ENCODE measurements at regions not wholly inside any gene's neighbourhood (a gene's known extent, or its start where the extent isn't known, plus 50 kb on each side); places are given as distances from the start of the nearest gene placed in this dataset.
A peak's percentile ranks its signal among the peaks of the same experiment; 100 is the strongest.

DNA sequence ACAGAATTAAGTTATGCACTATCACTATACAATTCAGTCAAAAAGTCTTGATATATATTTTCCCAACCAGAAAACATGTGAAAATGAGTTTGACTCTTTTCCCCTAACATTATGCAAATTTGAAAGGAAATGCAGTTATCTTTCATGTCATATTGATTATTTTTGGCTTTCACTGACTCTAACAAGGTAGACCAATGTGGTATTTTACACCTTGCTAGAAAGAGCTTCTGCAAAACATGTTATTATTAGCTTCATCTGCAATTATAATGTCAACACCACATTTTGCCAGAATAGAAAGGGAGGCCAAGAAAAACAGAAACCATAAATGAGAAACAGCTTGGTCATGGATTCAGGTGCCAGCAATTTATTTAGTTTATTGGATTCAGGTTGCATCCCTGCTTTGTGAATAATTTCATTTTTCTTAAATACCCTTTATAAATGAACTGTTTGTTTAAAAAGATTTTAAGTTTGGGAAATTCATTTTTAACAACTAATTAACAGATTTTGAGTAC is 226.1 kb upstream of the GJE1 start:
- ChIA-PET CTCF (no interaction called here), POLR2A (ENCODE audit: unreplicated experiment) (no interaction called here)
- no peak for DNase-seq
- no peak overlapping the region for H3K27ac ChIP-seq
- no peaks in the 10 kb centered on the region for H3K27me3 ChIP-seq (ENCODE audit: insufficient read depth, low read depth)
- H3K4me3 ChIP-seq: no peak overlapping the region
- intact Hi-C loops (cut with micrococcal nuclease; ENCODE audit: unreplicated experiment): no loop called here
- no peaks in the 10 kb centered on the region for H3K79me2 ChIP-seq (ENCODE audit: low read depth)
- no peaks in the 10 kb centered on the region for H3K36me3 ChIP-seq (ENCODE audit: low read depth)
- H4K20me1 ChIP-seq (ENCODE audit: insufficient read depth): no peaks in the 10 kb centered on the region
- H3K4me1 ChIP-seq (replicated peaks; ENCODE audit: insufficient read depth): 0 out of 2 replicates have a peak, but pooled peaks cover 8% of the 10 kb centered on the region
- no peak for TF ChIP-seq EZH2 (IDR thresholded peaks at IDR 0.05; ENCODE audit: low read depth)
- TF ChIP-seq, protein P1, sequence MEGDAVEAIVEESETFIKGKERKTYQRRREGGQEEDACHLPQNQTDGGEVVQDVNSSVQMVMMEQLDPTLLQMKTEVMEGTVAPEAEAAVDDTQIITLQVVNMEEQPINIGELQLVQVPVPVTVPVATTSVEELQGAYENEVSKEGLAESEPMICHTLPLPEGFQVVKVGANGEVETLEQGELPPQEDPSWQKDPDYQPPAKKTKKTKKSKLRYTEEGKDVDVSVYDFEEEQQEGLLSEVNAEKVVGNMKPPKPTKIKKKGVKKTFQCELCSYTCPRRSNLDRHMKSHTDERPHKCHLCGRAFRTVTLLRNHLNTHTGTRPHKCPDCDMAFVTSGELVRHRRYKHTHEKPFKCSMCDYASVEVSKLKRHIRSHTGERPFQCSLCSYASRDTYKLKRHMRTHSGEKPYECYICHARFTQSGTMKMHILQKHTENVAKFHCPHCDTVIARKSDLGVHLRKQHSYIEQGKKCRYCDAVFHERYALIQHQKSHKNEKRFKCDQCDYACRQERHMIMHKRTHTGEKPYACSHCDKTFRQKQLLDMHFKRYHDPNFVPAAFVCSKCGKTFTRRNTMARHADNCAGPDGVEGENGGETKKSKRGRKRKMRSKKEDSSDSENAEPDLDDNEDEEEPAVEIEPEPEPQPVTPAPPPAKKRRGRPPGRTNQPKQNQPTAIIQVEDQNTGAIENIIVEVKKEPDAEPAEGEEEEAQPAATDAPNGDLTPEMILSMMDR (conservative IDR thresholded peaks at IDR 0.05): no peak
- no peaks in the 10 kb centered on the region; the same call in 1 of the 2 replicates for H3K9me3 ChIP-seq (ENCODE audit: insufficient read depth, low read depth)
- BruUV-seq (replicated peaks): no TSS peak
- H3F3A ChIP-seq (ENCODE audit: insufficient read depth, low read depth): no peaks in the 10 kb centered on the region
- no peak overlapping the region for H3K4me2 ChIP-seq
- no peak overlapping the region for H2AFZ ChIP-seq
- no peaks in the 10 kb centered on the region for H3K9me2 ChIP-seq (ENCODE audit: insufficient read depth)

DNA sequence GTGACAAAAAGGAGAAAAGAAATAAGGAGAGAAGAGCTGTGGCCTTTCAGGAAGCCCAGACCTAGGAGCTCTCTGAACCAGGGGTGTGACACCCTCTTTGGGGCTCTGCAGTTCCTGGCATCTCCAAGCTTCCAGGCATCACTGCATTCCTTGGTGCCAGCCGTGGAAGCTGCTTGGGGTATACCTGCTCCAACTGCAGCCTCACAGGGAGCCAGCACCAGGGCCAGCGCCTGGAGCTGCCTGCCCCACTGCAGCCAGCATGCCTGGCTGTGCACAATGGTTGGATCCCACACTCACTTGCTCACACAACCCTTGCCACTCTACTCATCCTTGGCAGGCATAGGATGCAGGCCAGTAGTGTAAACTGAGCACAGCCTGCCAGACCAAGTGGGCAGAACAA is 242.1 kb upstream of the GJE1 start:
- TF ChIP-seq, protein P1 (conservative IDR thresholded peaks at IDR 0.05): no peak
- no peak for TF ChIP-seq EZH2 (IDR thresholded peaks at IDR 0.05; ENCODE audit: low read depth)
- intact Hi-C loops (cut with micrococcal nuclease; ENCODE audit: unreplicated experiment): no loop called here
- H3K4me1 ChIP-seq (replicated peaks; ENCODE audit: insufficient read depth): no peaks in the 10 kb centered on the region
- CTCF ChIA-PET: no interaction called here
- H3K9me3 ChIP-seq (ENCODE audit: insufficient read depth, low read depth): peaks cover 3% of the 10 kb centered on the region; the same call in 1 of the 2 replicates
- H3F3A ChIP-seq (ENCODE audit: insufficient read depth, low read depth): no peaks in the 10 kb centered on the region
- BruUV-seq (replicated peaks): no TSS peak
- H4K20me1 ChIP-seq (ENCODE audit: insufficient read depth): no peaks in the 10 kb centered on the region
- H2AFZ ChIP-seq: 0 out of 2 replicates have a peak overlapping the region, but pooled peaks have one; percentile 22
- H3K79me2 ChIP-seq (ENCODE audit: low read depth): no peaks in the 10 kb centered on the region
- H3K36me3 ChIP-seq (ENCODE audit: low read depth): no peaks in the 10 kb centered on the region
- H3K9me2 ChIP-seq (ENCODE audit: insufficient read depth): no peaks in the 10 kb centered on the region
- H3K27me3 ChIP-seq (ENCODE audit: insufficient read depth, low read depth): no peaks in the 10 kb centered on the region
- no peak overlapping the region for H3K4me2 ChIP-seq
- no peak overlapping the region for H3K27ac ChIP-seq
- POLR2A ChIA-PET (ENCODE audit: unreplicated experiment): no interaction called here
- no peak overlapping the region for H3K4me3 ChIP-seq
- DNase-seq: no peak

DNA sequence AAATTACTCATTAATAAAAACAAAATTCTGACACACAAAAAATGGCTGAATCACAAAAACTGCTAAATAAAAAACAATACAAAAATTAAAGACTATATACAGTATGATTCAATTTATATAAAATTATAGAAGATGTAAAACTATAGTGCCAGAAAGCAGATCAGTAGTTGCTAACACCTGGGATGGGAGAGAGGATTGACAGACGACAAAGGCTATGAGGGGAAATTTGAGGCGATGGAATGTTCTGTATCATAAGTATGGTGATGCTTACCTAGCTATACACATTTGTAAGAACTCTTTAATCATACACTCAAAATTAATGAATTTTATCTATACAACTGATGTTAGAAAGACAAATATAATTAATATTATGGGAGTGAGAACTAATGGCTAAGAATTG is 247.9 kb upstream of the GJE1 start:
- Histone ChIP-seq H4K20me1 (ENCODE audit: insufficient read depth) (no peaks in the 10 kb centered on the region), H3F3A (ENCODE audit: insufficient read depth, low read depth) (no peaks in the 10 kb centered on the region), H3K79me2 (ENCODE audit: low read depth) (no peaks in the 10 kb centered on the region), H3K36me3 (ENCODE audit: low read depth) (no peaks in the 10 kb centered on the region), H3K27ac (no peak overlapping the region), H3K9me3 (ENCODE audit: insufficient read depth, low read depth) (peaks cover 3% of the 10 kb centered on the region; the same call in 1 of the 2 replicates), H3K9me2 (ENCODE audit: insufficient read depth) (no peaks in the 10 kb centered on the region), H3K4me3 (no peak overlapping the region), H2AFZ (no peak overlapping the region), H3K4me2 (no peak overlapping the region), H3K27me3 (ENCODE audit: insufficient read depth, low read depth) (no peaks in the 10 kb centered on the region), H3K4me1 (replicated peaks; ENCODE audit: insufficient read depth) (no peaks in the 10 kb centered on the region)
- ChIA-PET CTCF (no interaction called here), POLR2A (ENCODE audit: unreplicated experiment) (no interaction called here)
- intact Hi-C loops (cut with micrococcal nuclease; ENCODE audit: unreplicated experiment): no loop called here
- no peak for DNase-seq
- BruUV-seq (replicated peaks): no TSS peak
- TF ChIP-seq, protein P1 (conservative IDR thresholded peaks at IDR 0.05): no peak
- TF ChIP-seq EZH2 (IDR thresholded peaks at IDR 0.05; ENCODE audit: low read depth): no peak

Measured in PC-9 (cell line).